ENCODE measurements at regions not wholly inside any gene's neighbourhood (a gene's known extent, or its start where the extent isn't known, plus 50 kb on each side); places are given as distances from the start of the nearest gene placed in this dataset.

DNA sequence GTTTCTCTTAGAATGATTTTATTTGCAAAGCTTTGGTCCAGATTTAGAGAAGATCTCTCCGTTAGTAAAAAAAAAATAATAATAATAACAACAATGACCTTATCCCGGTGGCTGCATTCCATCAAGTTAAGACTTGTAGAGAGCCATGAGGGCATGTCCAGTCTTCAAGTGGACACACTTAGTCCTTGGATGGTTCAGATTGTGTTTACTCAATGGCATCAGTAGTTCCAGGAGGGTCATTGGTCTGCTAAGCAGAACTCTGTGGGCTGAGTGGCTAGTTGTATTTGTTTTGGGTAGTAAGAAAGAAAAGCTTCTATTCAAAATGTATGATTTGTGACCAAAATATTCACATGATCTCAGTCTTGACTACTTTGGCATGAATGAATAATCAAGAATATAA is 116.3 kb upstream of the UBE2E2 start:
- TF ChIP-seq, protein P1, sequence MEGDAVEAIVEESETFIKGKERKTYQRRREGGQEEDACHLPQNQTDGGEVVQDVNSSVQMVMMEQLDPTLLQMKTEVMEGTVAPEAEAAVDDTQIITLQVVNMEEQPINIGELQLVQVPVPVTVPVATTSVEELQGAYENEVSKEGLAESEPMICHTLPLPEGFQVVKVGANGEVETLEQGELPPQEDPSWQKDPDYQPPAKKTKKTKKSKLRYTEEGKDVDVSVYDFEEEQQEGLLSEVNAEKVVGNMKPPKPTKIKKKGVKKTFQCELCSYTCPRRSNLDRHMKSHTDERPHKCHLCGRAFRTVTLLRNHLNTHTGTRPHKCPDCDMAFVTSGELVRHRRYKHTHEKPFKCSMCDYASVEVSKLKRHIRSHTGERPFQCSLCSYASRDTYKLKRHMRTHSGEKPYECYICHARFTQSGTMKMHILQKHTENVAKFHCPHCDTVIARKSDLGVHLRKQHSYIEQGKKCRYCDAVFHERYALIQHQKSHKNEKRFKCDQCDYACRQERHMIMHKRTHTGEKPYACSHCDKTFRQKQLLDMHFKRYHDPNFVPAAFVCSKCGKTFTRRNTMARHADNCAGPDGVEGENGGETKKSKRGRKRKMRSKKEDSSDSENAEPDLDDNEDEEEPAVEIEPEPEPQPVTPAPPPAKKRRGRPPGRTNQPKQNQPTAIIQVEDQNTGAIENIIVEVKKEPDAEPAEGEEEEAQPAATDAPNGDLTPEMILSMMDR (IDR thresholded peaks at IDR 0.05; ENCODE audit: insufficient read depth, low read depth, low read length, missing control alignments), result no peak
- H3K4me3 ChIP-seq (ENCODE audit: low read length), result no peak overlapping the region
- no peak for DNase-seq (ENCODE audit: low read depth)

DNA sequence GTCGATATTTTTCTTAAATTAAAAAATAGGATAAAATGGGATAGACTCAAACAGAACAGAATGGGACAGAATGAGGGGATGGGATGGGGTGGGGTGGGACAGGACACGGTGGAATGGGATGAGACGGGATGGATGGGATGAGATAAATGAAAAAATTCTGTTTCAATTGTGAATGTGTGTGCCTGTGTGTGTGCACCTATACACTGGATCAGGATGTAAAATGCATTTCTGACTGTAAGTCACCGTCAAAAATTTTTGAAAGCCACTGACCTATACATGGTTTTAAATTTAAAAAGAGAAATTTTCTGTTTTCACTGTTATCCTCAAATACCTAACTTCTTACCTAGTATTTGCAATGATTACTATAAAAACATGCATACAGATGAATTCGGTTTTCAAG is 108.7 kb upstream of the UBE2E2 start:
- no peak overlapping the region for H3K4me3 ChIP-seq (ENCODE audit: low read length)
- TF ChIP-seq, protein P1 (IDR thresholded peaks at IDR 0.05; ENCODE audit: insufficient read depth, low read depth, low read length, missing control alignments), result no peak
- DNase-seq (ENCODE audit: low read depth), result no peak

DNA sequence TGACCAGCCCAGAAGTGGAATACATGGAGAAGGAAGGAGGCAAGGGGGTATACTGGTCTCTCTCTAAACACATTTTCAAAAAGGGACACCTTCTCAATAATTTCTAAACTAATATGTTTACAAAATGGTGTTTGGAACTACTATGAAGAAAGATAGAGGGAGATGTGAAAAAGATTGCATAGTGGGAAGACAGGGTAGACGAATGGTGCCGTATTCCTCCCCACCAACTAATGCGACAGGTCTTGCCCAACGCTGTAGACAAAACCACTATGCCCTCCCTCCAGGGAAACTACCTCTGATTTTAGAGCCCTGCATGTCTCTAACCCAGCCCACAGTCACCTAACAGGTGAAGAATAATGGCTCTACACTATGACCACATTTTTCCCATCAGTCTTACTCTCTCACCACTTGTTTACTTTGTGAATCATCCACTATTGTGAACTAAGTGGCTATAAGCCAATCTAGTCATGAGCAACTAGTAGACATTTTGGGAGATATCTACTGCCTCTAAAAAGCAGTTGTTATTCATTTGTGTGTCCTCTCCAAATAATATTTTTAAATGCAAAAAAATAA is 108.2 kb upstream of the UBE2E2 start:
- peak; percentile 91 for DNase-seq (ENCODE audit: low read depth)
- TF ChIP-seq, protein P1 (IDR thresholded peaks at IDR 0.05; ENCODE audit: insufficient read depth, low read depth, low read length, missing control alignments), result no peak
- no peak overlapping the region for H3K4me3 ChIP-seq (ENCODE audit: low read length)

DNA sequence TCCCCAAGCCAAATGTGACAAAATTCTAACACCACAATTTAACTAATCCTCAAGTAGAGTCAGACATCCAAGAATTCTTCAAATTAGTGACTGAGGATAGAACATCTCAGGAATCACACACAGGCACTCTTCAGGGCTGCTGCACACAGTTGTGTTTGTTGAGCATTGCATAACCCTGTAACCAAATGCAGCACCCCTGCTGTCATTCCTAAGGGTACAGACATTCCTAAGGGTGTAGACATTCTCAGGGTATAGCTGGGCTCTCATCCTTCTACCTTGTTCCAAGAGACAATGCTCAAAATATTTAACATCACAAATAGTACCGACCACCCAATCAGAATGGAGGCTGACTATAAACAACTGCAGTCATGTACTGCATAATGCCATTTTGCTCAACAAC is 107.1 kb upstream of the UBE2E2 start:
- no peak overlapping the region for H3K4me3 ChIP-seq (ENCODE audit: low read length)
- TF ChIP-seq, protein P1 (IDR thresholded peaks at IDR 0.05; ENCODE audit: insufficient read depth, low read depth, low read length, missing control alignments), result no peak
- DNase-seq (ENCODE audit: low read depth), result no peak

DNA sequence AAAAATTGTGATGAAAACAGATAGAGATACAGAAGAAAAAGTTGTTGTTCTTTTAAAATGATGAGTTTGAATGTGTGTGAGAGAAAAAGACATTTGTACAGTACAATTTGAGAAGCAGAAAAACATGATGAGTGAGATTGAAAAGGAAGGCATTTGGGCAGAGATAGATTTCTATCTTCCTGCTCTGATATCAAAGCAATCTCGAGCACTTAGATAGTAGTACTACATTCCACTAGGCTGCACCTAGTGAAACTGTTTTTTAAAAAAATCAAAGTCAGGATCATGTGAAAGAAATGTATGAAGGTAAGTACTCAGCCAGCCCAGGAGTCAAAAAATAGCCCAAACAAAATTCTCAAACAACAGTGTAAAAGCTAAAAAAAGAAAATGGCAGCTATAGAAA is 104.1 kb upstream of the UBE2E2 start:
- TF ChIP-seq, protein P1 (IDR thresholded peaks at IDR 0.05; ENCODE audit: insufficient read depth, low read depth, low read length, missing control alignments), result no peak
- H3K4me3 ChIP-seq (ENCODE audit: low read length), result no peak overlapping the region
- no peak for DNase-seq (ENCODE audit: low read depth)

DNA sequence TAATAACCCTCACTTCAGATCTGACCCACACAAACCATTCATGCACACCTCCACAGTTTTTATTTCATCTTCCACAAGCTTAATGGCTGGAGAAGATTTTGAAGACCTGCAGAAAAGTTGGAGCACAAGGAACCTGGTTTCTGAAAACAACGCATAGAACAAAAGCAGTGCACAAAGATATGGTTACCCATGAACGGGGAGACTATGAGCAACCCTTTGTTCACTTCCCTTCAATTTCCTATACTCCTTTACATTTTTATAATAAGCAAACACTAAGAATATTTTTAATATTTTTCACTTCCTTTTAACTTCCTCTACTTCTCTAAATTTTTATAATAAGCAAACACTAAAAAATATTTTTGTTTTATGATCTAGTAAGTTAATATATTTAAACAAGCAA is 103.5 kb upstream of the UBE2E2 start:
- no peak for DNase-seq (ENCODE audit: low read depth)
- no peak overlapping the region for H3K4me3 ChIP-seq (ENCODE audit: low read length)
- TF ChIP-seq, protein P1 (IDR thresholded peaks at IDR 0.05; ENCODE audit: insufficient read depth, low read depth, low read length, missing control alignments), result no peak

DNA sequence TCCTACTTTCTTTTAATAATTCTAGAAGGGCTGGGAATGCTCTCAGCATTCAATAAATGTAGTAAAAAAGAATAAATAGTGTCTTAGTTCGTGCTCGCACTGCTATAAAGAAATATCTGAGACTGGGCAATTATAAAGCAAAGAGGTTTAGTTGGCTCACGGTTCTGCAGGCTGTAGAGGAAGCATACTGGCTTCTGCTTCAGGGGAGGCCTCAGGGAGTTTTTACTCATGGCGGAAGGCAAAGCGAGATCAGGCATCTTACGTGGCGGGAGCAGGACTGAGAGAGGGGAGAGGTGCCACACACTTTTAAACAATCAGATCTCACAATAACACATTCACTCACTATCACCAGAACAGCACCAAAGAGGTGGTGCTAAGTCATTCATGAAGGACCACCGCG is 103.0 kb upstream of the UBE2E2 start:
- TF ChIP-seq, protein P1 (IDR thresholded peaks at IDR 0.05; ENCODE audit: insufficient read depth, low read depth, low read length, missing control alignments), result no peak
- no peak for DNase-seq (ENCODE audit: low read depth)

More for the DNA sequence above, 103.0 kb upstream of the UBE2E2 start:
- H3K4me3 ChIP-seq (ENCODE audit: low read length), result no peak overlapping the region

Measured in epithelial cell of esophagus (primary cell).